ENCODE measurements at regions not wholly inside any gene's neighbourhood (a gene's known extent, or its start where the extent isn't known, plus 50 kb on each side); places are given as distances from the start of the nearest gene placed in this dataset.

DNA sequence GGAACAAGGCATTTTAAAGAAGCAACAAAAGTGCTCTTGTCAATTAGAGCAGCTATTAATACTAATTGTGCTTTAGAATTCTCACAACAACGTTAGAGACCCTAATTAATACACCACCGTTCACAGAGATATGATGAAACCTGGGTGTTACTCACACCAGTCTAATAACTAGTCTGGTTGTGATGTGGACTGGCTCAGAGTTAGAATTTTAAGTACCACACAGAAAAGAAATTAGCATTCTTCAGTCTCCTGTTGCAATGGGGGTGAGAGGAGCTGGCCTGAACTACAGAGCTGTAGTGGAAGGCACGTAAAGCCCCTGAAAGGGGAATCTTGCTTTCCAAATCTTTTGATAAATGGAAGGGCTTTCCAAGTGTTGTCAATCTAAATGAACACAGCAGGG is 240.8 kb upstream of the TOX3 start:
- no TSS peak for BruUV-seq (replicated peaks)
- RAD21 ChIA-PET (ENCODE audit: unreplicated experiment) = interaction anchor here (0.6 kb wide), 1 partner anchor 496 kb away, joined by 3 read pairs; no protein-coding TSS in a partner anchor
- Histone ChIP-seq H2AFZ (ENCODE audit: control insufficient read depth, low read depth, low read length) (no peak overlapping the region), H3K9me3 (replicated peaks; ENCODE audit: control insufficient read depth, insufficient read depth, low read length) (no peaks in the 10 kb centered on the region), H3K27me3 (replicated peaks in 1 of 2; ENCODE audit: control insufficient read depth in 2 of 2, insufficient read depth in 2 of 2, low read length in 1 of 2) (no peaks in the 10 kb centered on the region), H3K4me1 (ENCODE audit: control insufficient read depth, insufficient read depth, low read length) (no peaks in the 10 kb centered on the region), H3K4me3 (no peak overlapping the region), H4K20me1 (ENCODE audit: control insufficient read depth, insufficient read depth) (no peaks in the 10 kb centered on the region), H3K79me2 (ENCODE audit: control insufficient read depth, insufficient read depth, low read length) (no peaks in the 10 kb centered on the region), H3K36me3 (ENCODE audit: control insufficient read depth in 2 of 2, insufficient read depth in 2 of 2, low read length in 1 of 2) (no peaks in the 10 kb centered on the region), H3K4me2 (ENCODE audit: control insufficient read depth, insufficient read depth) (no peak overlapping the region), H3K9ac (ENCODE audit: control insufficient read depth, insufficient read depth, low read length) (no peak overlapping the region), H3K27ac (ENCODE audit: control insufficient read depth, insufficient read depth) (no peak overlapping the region)
- no peak for DNase-seq (ENCODE audit: low read depth, low spot score)
- ATAC-seq = no peak
- 10% methylated on average over 3 of the region's 3 CpGs for WGBS (ENCODE audit: insufficient coverage, insufficient replicate concordance, low lambda C conversion rate, missing lambda C conversion rate)
- in situ Hi-C loops (cut with MboI) = no loop called here
- intact Hi-C loops (cut with micrococcal nuclease; ENCODE audit: unreplicated experiment) = no loop called here
- TF ChIP-seq MTA2 (IDR thresholded peaks at IDR 0.05; ENCODE audit: low read depth) (peak; percentile 79), TCF7 (IDR thresholded peaks at IDR 0.05; ENCODE audit: borderline replicate concordance) (no peak), CBX5 (IDR thresholded peaks at IDR 0.05; ENCODE audit: low read depth) (no peak)
- SMC1A ChIA-PET (ENCODE audit: uncharacterized antibody, unreplicated experiment) = interaction anchor here (1.1 to 2.9 kb wide), 3 partner anchors 10 to 596 kb away, joined by 3 to 9 read pairs (median 3); no protein-coding TSS in a partner anchor
- POLR2A ChIA-PET = no interaction called here
- no peak for FAIRE-seq
- CTCF ChIA-PET = interaction anchor here (1.0 kb wide), 1 partner anchor 9 kb away, joined by 4 read pairs; no protein-coding TSS in a partner anchor

DNA sequence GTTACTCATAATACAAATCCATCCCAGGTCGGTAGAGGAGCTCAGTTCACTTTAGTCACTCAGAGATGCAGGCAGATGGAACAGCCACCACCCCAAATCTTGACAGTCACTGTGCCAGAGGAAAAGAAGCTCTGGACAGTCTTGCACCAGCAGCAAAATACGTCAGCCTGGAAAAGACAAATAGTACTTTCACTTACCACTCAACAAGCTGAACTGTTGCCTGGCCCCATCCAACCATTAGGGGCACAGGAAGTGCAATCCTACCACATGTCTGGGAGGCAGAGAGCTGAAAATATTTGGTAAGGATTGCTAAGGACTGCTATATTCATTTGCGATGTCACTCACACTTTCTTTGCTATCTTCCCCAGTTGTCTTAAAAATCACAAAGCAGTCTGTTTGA is 239.1 kb upstream of the TOX3 start:
- ChIA-PET CTCF (no interaction called here), POLR2A (interaction anchor here (0.6 kb wide), 1 partner anchor 971 kb away, joined by 3 read pairs; no protein-coding TSS in a partner anchor), RAD21 (ENCODE audit: unreplicated experiment) (no interaction called here), SMC1A (ENCODE audit: uncharacterized antibody, unreplicated experiment) (no interaction called here)
- no peak overlapping the region for H3K4me2 ChIP-seq (ENCODE audit: control insufficient read depth, insufficient read depth)
- H3K36me3 ChIP-seq (ENCODE audit: control insufficient read depth in 2 of 2, insufficient read depth in 2 of 2, low read length in 1 of 2) = no peaks in the 10 kb centered on the region
- FAIRE-seq = no peak
- DNase-seq (ENCODE audit: low read depth, low spot score) = no peak
- intact Hi-C loops (cut with micrococcal nuclease; ENCODE audit: unreplicated experiment) = no loop called here
- no TSS peak for BruUV-seq (replicated peaks)
- no peak overlapping the region for H3K9ac ChIP-seq (ENCODE audit: control insufficient read depth, insufficient read depth, low read length)
- H3K9me3 ChIP-seq (replicated peaks; ENCODE audit: control insufficient read depth, insufficient read depth, low read length) = no peaks in the 10 kb centered on the region
- no peak overlapping the region for H3K27ac ChIP-seq (ENCODE audit: control insufficient read depth, insufficient read depth)
- H2AFZ ChIP-seq (ENCODE audit: control insufficient read depth, low read depth, low read length) = no peak overlapping the region
- ATAC-seq = no peak
- no peak overlapping the region for H3K4me3 ChIP-seq
- no peaks in the 10 kb centered on the region for H3K4me1 ChIP-seq (ENCODE audit: control insufficient read depth, insufficient read depth, low read length)
- WGBS (ENCODE audit: insufficient coverage, insufficient replicate concordance, low lambda C conversion rate, missing lambda C conversion rate) = 31% methylated on average over 3 of the region's 3 CpGs
- H3K79me2 ChIP-seq (ENCODE audit: control insufficient read depth, insufficient read depth, low read length) = no peaks in the 10 kb centered on the region
- in situ Hi-C loops (cut with MboI) = no loop called here
- no peaks in the 10 kb centered on the region for H3K27me3 ChIP-seq (replicated peaks in 1 of 2; ENCODE audit: control insufficient read depth in 2 of 2, insufficient read depth in 2 of 2, low read length in 1 of 2)
- no peaks in the 10 kb centered on the region for H4K20me1 ChIP-seq (ENCODE audit: control insufficient read depth, insufficient read depth)
- TF ChIP-seq CBFB (IDR thresholded peaks at IDR 0.05; ENCODE audit: low read depth) = no peak
- no peak for TF ChIP-seq NFYA (IDR thresholded peaks at IDR 0.05; ENCODE audit: borderline replicate concordance, low read depth, low read length)
- no peak for TF ChIP-seq NRF1 (conservative IDR thresholded peaks at IDR 0.05; ENCODE audit: low read depth, low read length)
- TF ChIP-seq HDAC2 (IDR thresholded peaks at IDR 0.05) = no peak
- TF ChIP-seq, protein P1, sequence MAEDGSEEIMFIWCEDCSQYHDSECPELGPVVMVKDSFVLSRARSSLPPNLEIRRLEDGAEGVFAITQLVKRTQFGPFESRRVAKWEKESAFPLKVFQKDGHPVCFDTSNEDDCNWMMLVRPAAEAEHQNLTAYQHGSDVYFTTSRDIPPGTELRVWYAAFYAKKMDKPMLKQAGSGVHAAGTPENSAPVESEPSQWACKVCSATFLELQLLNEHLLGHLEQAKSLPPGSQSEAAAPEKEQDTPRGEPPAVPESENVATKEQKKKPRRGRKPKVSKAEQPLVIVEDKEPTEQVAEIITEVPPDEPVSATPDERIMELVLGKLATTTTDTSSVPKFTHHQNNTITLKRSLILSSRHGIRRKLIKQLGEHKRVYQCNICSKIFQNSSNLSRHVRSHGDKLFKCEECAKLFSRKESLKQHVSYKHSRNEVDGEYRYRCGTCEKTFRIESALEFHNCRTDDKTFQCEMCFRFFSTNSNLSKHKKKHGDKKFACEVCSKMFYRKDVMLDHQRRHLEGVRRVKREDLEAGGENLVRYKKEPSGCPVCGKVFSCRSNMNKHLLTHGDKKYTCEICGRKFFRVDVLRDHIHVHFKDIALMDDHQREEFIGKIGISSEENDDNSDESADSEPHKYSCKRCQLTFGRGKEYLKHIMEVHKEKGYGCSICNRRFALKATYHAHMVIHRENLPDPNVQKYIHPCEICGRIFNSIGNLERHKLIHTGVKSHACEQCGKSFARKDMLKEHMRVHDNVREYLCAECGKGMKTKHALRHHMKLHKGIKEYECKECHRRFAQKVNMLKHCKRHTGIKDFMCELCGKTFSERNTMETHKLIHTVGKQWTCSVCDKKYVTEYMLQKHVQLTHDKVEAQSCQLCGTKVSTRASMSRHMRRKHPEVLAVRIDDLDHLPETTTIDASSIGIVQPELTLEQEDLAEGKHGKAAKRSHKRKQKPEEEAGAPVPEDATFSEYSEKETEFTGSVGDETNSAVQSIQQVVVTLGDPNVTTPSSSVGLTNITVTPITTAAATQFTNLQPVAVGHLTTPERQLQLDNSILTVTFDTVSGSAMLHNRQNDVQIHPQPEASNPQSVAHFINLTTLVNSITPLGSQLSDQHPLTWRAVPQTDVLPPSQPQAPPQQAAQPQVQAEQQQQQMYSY (CRISPR knock-in tag; IDR thresholded peaks at IDR 0.05) = no peak
- TF ChIP-seq, protein P2, sequence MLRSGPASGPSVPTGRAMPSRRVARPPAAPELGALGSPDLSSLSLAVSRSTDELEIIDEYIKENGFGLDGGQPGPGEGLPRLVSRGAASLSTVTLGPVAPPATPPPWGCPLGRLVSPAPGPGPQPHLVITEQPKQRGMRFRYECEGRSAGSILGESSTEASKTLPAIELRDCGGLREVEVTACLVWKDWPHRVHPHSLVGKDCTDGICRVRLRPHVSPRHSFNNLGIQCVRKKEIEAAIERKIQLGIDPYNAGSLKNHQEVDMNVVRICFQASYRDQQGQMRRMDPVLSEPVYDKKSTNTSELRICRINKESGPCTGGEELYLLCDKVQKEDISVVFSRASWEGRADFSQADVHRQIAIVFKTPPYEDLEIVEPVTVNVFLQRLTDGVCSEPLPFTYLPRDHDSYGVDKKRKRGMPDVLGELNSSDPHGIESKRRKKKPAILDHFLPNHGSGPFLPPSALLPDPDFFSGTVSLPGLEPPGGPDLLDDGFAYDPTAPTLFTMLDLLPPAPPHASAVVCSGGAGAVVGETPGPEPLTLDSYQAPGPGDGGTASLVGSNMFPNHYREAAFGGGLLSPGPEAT (IDR thresholded peaks at IDR 0.05; ENCODE audit: low read depth) = no peak
- no peak for TF ChIP-seq LARP7 (IDR thresholded peaks at IDR 0.05)
- no peak for TF ChIP-seq RAD51 (IDR thresholded peaks at IDR 0.05)
- TF ChIP-seq, protein P3, sequence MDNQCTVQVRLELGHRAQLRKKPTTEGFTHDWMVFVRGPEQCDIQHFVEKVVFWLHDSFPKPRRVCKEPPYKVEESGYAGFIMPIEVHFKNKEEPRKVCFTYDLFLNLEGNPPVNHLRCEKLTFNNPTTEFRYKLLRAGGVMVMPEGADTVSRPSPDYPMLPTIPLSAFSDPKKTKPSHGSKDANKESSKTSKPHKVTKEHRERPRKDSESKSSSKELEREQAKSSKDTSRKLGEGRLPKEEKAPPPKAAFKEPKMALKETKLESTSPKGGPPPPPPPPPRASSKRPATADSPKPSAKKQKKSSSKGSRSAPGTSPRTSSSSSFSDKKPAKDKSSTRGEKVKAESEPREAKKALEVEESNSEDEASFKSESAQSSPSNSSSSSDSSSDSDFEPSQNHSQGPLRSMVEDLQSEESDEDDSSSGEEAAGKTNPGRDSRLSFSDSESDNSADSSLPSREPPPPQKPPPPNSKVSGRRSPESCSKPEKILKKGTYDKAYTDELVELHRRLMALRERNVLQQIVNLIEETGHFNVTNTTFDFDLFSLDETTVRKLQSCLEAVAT (IDR thresholded peaks at IDR 0.05) = no peak
- no peak for TF ChIP-seq TAF1 (IDR thresholded peaks at IDR 0.05; ENCODE audit: borderline replicate concordance, low read depth, low read length)

Data from GM12878 (cell line).